Type B pancreatic cell (in vitro differentiated cells): ENCODE measurements at regions not wholly inside any gene's neighbourhood (a gene's known extent, or its start where the extent isn't known, plus 50 kb on each side); places are given as distances from the start of the nearest gene placed in this dataset.

Experiments used
- DNase-seq: peaks from one replicate; pipeline ENCODE4 v3.0.0; 2021; ENCODE audit warnings: mixed read lengths; ENCODE audit not compliant: unreplicated experiment; ENCODE audit errors: extremely low spot score
- H3K27ac Mint-ChIP-seq: 2 replicates; pipeline ENCODE4 v1.8.0; 2021; ENCODE audit warnings: mild to moderate bottlenecking, mixed read lengths
- H3K27me3 Mint-ChIP-seq: 2 replicates; pipeline ENCODE4 v1.8.0; 2021; ENCODE audit warnings: mixed read lengths
- H3K36me3 Mint-ChIP-seq: 2 replicates; pipeline ENCODE4 v1.8.0; 2021; ENCODE audit warnings: mixed read lengths
- H3K4me1 Mint-ChIP-seq: one replicate; pipeline ENCODE4 v1.8.0; 2021; ENCODE audit warnings: mixed read lengths; ENCODE audit not compliant: unreplicated experiment
- H3K4me3 Mint-ChIP-seq: 2 replicates; pipeline ENCODE4 v1.8.0; 2021; ENCODE audit warnings: mild to moderate bottlenecking, mixed read lengths
- H3K9me3 Mint-ChIP-seq: 2 replicates; pipeline ENCODE4 v1.8.0; 2021; ENCODE audit warnings: mixed read lengths
- TF ChIP-seq, protein P1 (sequence below): fragments of 200-600 bp; sonication (generic); conservative IDR thresholded peaks from 2 replicates; pipeline ENCODE4 v1.5.0; 2021; ENCODE audit warnings: antibody characterized with exemption, mild to moderate bottlenecking

GRCh38 chr4:156710365-156711192 is 261.0 kb downstream of the PDGFC start:
- no peak for DNase-seq
- Mint-ChIP-seq H3K9me3 (peaks cover under 1% of the 10 kb centered on the region), H3K27me3 (no peaks in the 10 kb centered on the region), H3K4me1 (no peaks in the 10 kb centered on the region), H3K4me3 (no peak overlapping the region), H3K27ac (no peak overlapping the region), H3K36me3 (no peaks in the 10 kb centered on the region)
- TF ChIP-seq, protein P1, sequence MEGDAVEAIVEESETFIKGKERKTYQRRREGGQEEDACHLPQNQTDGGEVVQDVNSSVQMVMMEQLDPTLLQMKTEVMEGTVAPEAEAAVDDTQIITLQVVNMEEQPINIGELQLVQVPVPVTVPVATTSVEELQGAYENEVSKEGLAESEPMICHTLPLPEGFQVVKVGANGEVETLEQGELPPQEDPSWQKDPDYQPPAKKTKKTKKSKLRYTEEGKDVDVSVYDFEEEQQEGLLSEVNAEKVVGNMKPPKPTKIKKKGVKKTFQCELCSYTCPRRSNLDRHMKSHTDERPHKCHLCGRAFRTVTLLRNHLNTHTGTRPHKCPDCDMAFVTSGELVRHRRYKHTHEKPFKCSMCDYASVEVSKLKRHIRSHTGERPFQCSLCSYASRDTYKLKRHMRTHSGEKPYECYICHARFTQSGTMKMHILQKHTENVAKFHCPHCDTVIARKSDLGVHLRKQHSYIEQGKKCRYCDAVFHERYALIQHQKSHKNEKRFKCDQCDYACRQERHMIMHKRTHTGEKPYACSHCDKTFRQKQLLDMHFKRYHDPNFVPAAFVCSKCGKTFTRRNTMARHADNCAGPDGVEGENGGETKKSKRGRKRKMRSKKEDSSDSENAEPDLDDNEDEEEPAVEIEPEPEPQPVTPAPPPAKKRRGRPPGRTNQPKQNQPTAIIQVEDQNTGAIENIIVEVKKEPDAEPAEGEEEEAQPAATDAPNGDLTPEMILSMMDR, result no peak

GRCh38 chr4:156705311-156705710 is 266.3 kb downstream of the PDGFC start:
- Mint-ChIP-seq H3K4me1 (no peaks in the 10 kb centered on the region), H3K4me3 (no peak overlapping the region), H3K27ac (no peak overlapping the region), H3K36me3 (no peaks in the 10 kb centered on the region), H3K9me3 (peaks cover 8% of the 10 kb centered on the region), H3K27me3 (no peaks in the 10 kb centered on the region)
- TF ChIP-seq, protein P1, result no peak
- DNase-seq, result no peak

- no peaks in the 10 kb centered on the region for H3K9me3 Mint-ChIP-seq
- H3K36me3 Mint-ChIP-seq, result no peaks in the 10 kb centered on the region
- H3K27ac Mint-ChIP-seq, result peak overlapping the region; percentile 19
- peaks cover 27% of the 10 kb centered on the region for H3K4me1 Mint-ChIP-seq
- no peak for DNase-seq
- H3K4me3 Mint-ChIP-seq, result no peak overlapping the region
- TF ChIP-seq, protein P1, result no peak
- no peaks in the 10 kb centered on the region for H3K27me3 Mint-ChIP-seq
Observed at GRCh38 chr4:156695163-156695562, 276.4 kb downstream of the PDGFC start.

GRCh38 chr4:156694413-156694812 is 277.2 kb downstream of the PDGFC start:
- no peak overlapping the region for H3K4me3 Mint-ChIP-seq
- H3K9me3 Mint-ChIP-seq, result no peaks in the 10 kb centered on the region
- TF ChIP-seq, protein P1, result no peak
- H3K27me3 Mint-ChIP-seq, result no peaks in the 10 kb centered on the region
- peaks cover 27% of the 10 kb centered on the region for H3K4me1 Mint-ChIP-seq
- peak overlapping the region; percentile 17 for H3K27ac Mint-ChIP-seq
- H3K36me3 Mint-ChIP-seq, result no peaks in the 10 kb centered on the region
- DNase-seq, result no peak

GRCh38 chr4:156693557-156693956 is 278.0 kb downstream of the PDGFC start:
- H3K4me3 Mint-ChIP-seq, result no peak overlapping the region
- H3K36me3 Mint-ChIP-seq, result no peaks in the 10 kb centered on the region
- no peak overlapping the region for H3K27ac Mint-ChIP-seq
- H3K9me3 Mint-ChIP-seq, result no peaks in the 10 kb centered on the region
- TF ChIP-seq, protein P1, result no peak
- H3K27me3 Mint-ChIP-seq, result no peaks in the 10 kb centered on the region
- peaks cover 27% of the 10 kb centered on the region for H3K4me1 Mint-ChIP-seq
- DNase-seq, result no peak
